ENCODE measurements at regions not wholly inside any gene's neighbourhood (a gene's known extent, or its start where the extent isn't known, plus 50 kb on each side); places are given as distances from the start of the nearest gene placed in this dataset.

DNA sequence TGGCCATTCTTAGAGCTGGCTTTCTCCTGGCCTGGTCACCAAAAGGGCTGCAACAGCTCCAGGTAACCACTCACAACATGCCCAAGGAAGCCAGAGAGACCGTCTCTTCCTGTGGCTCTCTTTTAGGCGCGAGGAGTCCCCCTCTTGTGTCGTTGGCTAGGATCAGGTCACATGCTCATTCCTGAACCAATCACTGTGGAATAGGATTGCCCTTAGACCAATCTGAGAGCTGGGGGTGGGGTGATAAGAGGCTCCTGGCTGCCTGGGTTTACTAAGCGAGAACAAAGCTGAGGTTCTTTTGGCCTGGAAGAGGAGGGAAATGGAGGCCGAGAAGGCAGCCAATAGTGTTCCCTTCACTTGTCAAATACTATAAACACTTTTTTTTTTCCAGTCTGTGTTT, 452.1 kb upstream of the PROX1 start:
- TF ChIP-seq, protein P1, sequence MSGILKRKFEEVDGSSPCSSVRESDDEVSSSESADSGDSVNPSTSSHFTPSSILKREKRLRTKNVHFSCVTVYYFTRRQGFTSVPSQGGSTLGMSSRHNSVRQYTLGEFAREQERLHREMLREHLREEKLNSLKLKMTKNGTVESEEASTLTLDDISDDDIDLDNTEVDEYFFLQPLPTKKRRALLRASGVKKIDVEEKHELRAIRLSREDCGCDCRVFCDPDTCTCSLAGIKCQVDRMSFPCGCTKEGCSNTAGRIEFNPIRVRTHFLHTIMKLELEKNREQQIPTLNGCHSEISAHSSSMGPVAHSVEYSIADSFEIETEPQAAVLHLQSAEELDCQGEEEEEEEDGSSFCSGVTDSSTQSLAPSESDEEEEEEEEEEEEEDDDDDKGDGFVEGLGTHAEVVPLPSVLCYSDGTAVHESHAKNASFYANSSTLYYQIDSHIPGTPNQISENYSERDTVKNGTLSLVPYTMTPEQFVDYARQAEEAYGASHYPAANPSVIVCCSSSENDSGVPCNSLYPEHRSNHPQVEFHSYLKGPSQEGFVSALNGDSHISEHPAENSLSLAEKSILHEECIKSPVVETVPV (CRISPR knock-in tag; IDR thresholded peaks at IDR 0.05): no peak
- TF ChIP-seq, protein P2, sequence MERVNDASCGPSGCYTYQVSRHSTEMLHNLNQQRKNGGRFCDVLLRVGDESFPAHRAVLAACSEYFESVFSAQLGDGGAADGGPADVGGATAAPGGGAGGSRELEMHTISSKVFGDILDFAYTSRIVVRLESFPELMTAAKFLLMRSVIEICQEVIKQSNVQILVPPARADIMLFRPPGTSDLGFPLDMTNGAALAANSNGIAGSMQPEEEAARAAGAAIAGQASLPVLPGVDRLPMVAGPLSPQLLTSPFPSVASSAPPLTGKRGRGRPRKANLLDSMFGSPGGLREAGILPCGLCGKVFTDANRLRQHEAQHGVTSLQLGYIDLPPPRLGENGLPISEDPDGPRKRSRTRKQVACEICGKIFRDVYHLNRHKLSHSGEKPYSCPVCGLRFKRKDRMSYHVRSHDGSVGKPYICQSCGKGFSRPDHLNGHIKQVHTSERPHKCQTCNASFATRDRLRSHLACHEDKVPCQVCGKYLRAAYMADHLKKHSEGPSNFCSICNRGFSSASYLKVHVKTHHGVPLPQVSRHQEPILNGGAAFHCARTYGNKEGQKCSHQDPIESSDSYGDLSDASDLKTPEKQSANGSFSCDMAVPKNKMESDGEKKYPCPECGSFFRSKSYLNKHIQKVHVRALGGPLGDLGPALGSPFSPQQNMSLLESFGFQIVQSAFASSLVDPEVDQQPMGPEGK (CRISPR knock-in tag; IDR thresholded peaks at IDR 0.05; ENCODE audit: borderline replicate concordance): no peak
- TF ChIP-seq TCF4 (CRISPR knock-in tag; IDR thresholded peaks at IDR 0.05; ENCODE audit: borderline replicate concordance): no peak
- TF ChIP-seq OSR1 (CRISPR knock-in tag; IDR thresholded peaks at IDR 0.05): no peak
- TF ChIP-seq ZNF70 (CRISPR knock-in tag; IDR thresholded peaks at IDR 0.05): no peak
- TF ChIP-seq ARNTL (CRISPR knock-in tag; IDR thresholded peaks at IDR 0.05; ENCODE audit: borderline replicate concordance, low read depth): no peak
- TF ChIP-seq, protein P3, sequence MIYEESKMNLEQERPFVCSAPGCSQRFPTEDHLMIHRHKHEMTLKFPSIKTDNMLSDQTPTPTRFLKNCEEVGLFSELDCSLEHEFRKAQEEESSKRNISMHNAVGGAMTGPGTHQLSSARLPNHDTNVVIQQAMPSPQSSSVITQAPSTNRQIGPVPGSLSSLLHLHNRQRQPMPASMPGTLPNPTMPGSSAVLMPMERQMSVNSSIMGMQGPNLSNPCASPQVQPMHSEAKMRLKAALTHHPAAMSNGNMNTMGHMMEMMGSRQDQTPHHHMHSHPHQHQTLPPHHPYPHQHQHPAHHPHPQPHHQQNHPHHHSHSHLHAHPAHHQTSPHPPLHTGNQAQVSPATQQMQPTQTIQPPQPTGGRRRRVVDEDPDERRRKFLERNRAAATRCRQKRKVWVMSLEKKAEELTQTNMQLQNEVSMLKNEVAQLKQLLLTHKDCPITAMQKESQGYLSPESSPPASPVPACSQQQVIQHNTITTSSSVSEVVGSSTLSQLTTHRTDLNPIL (CRISPR knock-in tag; IDR thresholded peaks at IDR 0.05; ENCODE audit: low read depth): no peak
- no peak for TF ChIP-seq BACH2 (CRISPR knock-in tag; IDR thresholded peaks at IDR 0.05; ENCODE audit: borderline replicate concordance)
- no peak for TF ChIP-seq ZNF565 (CRISPR knock-in tag; conservative IDR thresholded peaks at IDR 0.05; ENCODE audit: low read depth)
- no peak for TF ChIP-seq ZFP3 (CRISPR knock-in tag; IDR thresholded peaks at IDR 0.05)
- TF ChIP-seq ISL1 (CRISPR knock-in tag; IDR thresholded peaks at IDR 0.05): no peak

Data from SK-N-SH treated with all-trans-retinoic acid at 6 μM for 48 hours (cell line).